ENCODE measurements at regions not wholly inside any gene's neighbourhood (a gene's known extent, or its start where the extent isn't known, plus 50 kb on each side); places are given as distances from the start of the nearest gene placed in this dataset.

DNA sequence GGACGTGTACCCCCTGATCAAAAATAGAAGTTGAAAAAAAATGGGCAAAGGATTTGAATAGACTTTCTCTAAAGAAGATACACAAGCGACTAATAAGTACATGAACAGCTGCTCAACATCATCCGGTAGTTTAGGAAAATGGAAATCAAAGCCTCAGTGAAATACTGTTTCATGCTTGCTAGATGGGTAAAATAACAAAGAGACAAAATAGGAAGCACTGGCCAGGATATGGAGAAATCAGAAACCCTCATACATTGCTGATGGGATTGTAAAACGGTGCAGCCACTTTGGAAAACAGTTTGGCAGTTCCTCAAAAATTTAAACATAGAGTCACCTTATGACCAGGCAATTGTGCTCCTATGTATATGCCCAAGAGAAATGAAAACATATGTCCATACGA, 65.0 kb upstream of the SUB1 start:
- TF ChIP-seq POLR2A (IDR thresholded peaks at IDR 0.05): no peak
- TF ChIP-seq, protein P1, sequence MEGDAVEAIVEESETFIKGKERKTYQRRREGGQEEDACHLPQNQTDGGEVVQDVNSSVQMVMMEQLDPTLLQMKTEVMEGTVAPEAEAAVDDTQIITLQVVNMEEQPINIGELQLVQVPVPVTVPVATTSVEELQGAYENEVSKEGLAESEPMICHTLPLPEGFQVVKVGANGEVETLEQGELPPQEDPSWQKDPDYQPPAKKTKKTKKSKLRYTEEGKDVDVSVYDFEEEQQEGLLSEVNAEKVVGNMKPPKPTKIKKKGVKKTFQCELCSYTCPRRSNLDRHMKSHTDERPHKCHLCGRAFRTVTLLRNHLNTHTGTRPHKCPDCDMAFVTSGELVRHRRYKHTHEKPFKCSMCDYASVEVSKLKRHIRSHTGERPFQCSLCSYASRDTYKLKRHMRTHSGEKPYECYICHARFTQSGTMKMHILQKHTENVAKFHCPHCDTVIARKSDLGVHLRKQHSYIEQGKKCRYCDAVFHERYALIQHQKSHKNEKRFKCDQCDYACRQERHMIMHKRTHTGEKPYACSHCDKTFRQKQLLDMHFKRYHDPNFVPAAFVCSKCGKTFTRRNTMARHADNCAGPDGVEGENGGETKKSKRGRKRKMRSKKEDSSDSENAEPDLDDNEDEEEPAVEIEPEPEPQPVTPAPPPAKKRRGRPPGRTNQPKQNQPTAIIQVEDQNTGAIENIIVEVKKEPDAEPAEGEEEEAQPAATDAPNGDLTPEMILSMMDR (IDR thresholded peaks at IDR 0.05): no peak

Data from lower leg skin (tissue), 3 donors.